HG03432 (cell line): ENCODE measurements at regions not wholly inside any gene's neighbourhood (a gene's known extent, or its start where the extent isn't known, plus 50 kb on each side); places are given as distances from the start of the nearest gene placed in this dataset.

ENCODE experiments used
- ATAC-seq: cut with Tn5 transposase; IDR thresholded peaks from one replicate; pipeline ENCODE4 v1.9.1; 2021; ENCODE audit warnings: mild to moderate bottlenecking, moderate library complexity; ENCODE audit not compliant: unreplicated experiment

DNA sequence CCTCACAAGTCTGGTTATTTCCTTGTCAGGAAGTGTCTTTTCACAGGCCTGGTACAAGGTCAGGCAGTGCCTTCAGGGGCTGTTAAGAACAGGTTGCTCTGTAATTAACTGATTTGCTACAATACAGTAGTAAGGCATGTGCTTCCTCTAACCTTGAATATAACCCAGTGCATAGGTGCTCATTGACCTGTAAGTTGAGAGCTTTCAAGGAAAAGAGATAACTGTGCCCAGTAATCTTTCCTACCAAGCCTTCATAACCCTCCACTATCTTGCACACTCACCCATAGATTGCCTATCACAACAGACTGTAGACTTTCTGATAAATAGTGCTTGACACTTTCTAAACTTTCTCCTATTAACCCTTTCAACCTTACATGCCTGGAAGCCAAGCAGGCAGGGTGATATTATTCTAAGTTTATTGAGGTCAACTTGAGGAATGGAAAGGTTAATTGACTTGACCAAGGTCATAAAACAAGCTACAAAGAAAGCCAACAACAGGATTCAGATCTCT is 148.1 kb downstream of the PPARGC1A start:
- no peak for ATAC-seq

DNA sequence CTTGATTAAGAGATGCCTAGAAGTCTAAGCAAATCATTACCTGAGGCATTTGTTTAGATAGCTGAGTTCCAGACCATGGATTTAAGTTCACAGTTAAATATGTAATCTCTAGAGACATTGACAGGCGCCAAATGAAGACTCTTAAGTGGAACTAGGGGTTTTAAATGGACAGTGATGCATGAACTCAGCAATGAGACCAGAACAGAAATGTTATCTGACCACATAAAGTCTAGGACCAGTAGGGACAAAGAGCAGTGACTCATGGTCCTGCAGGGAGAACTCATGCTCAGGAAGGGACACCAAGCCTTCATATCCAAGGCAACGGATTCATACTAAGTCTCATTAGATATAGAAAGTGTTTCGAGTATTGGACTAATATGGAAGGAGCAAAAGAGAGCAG is 152.3 kb downstream of the PPARGC1A start:
- ATAC-seq: no peak

DNA sequence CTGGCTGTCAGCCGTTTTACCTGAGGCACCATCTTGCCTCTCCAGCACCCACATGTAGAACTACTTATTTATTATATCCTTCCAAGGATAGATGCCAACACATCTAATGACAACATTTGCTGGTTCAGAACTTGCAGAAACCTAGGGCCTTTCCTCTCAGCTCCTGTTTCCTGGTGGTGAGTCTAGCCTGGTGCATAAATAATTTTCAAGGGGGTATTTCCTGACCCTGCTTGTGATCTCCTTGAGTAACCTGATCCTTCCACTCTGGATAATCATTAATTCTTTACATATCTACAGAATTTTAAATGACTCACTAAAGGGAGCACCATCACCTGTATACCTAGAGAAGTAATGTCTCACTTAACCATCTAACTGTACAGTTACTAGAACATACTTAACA is 153.4 kb downstream of the PPARGC1A start:
- no peak for ATAC-seq

DNA sequence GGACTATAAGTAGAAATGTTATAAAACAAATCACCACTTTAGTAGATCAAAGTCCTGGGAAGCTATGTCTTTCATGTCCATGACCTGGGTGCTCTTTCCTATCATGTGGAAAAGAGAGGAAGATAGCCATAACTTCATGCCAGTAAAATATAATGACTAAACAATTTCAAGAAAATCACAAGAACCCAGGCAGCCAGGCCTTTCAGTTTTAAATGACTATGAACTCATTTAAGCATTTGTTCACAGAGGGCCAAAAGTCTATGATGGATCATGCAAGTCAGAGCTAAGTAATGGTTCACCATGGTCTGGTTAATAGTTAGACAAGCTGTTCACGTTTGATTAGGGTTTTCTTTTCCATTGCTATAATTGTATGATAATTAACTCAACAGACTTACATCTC is 155.8 kb downstream of the PPARGC1A start:
- ATAC-seq: no peak

DNA sequence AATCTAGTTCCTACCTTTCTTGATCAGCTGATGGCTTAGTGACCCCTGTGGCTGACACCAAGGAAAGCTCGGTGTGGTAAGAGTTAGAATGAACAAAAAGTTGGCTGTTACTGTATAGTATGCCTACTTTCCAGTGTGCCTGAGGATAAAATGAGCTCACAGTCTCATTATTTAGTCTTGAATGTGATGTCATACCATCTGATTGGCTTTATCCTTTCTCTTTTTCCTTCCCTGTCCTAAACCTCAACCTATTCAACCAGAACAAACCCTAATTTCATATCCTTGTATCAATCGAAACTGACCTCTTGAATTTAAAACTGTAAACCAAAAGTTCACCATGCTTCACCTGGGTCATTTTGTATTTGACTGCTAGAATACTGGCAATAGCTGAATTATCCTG is 156.4 kb downstream of the PPARGC1A start:
- ATAC-seq: no peak

DNA sequence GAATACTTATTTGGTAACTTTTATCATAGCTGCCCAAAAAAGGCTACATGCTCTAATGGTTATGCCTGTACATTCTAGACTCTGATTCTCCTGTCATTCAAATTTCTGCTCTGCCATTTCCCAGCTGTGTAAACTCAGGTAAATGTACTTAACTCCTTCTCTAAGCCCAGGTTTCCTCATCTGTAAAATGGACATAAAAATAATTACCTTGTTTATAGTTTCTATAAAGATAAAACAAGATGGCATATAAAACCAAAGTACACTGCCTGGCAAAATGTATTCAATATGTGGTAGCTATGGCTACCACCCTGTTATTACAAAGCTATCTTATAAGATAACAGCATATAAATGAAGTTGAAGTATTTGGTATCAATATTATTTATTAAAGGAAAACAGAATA is 158.8 kb downstream of the PPARGC1A start:
- no peak for ATAC-seq

DNA sequence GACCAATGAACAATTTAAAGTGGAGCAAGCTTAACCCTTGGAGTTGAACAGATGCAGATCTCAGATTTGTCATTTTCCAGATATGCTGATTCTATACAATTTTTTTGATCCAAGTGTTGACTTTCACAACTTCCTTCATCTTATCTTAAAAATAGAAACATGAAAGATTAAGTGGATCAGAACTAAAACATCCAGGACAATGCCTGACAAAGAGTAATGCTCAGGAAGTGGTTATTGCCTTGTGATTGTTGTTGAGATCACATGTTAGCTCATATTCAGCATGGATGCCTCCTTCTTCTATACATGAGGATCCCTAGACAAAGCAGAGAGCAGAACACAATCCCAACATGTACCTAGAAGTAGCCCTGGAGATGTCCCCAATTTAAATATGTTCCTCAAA is 160.9 kb downstream of the PPARGC1A start:
- no peak for ATAC-seq

DNA sequence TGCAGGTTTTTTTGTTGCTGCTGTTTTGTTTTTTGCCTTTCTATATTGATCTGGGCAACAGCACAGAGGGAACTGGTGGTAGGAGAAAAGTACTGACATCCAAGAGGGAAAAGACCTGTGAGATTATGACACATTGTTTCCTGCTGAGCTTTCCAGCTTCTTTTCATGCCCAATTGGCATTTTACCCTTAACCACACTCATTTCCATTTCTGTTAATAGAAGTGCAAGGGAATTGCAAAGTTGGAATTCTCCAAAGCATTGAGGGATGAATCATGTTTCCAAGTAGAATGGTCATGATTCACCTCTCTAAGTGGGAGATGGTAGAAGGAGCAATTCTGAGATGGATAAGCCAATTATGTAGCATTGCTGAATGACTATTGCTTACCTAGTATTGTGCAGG is 161.5 kb downstream of the PPARGC1A start:
- no peak for ATAC-seq

DNA sequence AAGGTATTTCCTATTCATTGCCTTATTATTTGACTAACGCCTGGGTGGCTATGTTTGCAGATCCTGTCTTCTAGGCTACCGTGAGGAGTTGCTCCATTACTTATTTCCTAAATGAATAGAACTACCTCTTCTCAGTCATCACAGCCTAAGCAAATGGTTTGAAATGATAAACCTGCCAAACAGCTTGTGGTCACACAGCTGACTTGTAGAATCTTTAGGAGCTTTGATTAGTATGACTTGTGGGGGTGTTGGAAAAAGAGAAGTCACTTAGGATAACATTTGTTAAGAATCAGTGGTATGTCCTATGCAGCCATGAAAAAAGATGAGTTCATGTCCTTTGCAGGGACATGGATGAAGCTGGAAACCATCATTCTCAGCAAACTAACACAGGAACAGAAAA is 169.3 kb downstream of the PPARGC1A start:
- ATAC-seq: no peak

DNA sequence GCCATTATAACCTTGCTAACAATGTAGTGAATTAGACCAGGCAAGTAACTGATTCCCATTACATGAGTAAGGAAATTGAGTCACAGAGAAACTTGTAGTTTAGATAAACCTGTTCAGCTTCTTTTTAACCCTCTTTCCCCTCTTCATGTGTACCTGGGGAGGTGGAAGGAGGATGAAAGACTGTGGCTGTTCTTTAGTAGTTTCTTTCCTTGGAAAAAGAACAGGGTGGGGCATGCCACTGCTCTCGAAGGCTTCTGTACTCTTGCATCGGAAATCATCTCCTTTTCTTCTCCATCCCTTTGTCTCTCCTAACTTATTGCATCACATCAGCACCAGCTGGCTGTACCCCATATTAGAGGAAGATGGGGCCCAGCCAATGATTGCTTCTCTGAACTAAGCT is 171.4 kb downstream of the PPARGC1A start:
- no peak for ATAC-seq

DNA sequence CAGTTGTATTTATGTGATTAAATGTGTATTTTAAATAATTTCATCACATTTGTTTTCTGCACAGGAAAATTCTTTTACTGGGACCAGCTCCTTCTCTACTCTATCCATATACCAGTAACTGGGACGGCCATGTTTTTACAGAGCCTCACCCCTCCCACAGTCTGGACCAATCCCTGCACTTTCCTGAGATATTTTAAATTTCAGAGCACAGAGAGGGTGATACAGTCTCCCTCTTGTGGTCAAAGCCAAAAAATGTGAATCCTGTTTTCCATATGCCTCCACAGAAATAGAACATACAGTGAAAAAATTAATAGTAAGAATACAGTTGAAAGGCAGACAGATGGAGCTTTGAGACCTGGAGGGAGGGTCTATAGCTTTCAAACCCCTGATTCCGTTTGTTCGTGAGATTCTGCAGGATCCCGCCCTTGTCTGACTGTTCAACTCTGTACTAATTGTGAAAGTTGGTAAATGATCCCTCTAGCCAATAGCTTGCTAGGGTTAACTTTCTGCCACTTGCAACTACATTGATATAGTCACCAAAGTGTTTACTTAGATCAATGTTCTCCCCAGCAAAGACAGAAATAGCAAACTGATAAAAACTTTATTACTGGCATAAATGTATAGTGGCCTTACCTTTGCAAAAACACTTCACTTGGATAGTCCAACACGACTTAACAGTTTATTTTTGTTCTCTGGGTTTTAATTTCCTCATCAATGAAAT is 172.2 kb downstream of the PPARGC1A start:
- ATAC-seq: no peak

DNA sequence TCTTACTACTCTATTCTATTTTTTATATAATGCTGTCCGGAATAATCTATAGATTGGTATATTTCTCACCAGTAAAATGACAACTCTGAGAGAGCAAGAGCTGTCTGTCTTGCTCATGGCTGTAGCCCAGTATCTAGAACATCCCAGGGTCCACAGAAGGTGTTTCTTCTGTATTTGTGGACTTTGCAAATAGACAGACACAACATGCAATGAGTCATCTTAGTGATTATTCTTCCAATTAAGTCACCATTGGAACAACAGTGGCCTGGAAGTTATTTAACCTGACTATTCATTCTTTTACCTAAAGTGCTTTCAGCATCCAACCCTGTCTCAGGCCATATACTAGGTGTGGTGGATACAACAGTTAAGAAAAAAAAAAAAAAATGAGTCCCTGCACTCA is 179.5 kb downstream of the PPARGC1A start:
- no peak for ATAC-seq

DNA sequence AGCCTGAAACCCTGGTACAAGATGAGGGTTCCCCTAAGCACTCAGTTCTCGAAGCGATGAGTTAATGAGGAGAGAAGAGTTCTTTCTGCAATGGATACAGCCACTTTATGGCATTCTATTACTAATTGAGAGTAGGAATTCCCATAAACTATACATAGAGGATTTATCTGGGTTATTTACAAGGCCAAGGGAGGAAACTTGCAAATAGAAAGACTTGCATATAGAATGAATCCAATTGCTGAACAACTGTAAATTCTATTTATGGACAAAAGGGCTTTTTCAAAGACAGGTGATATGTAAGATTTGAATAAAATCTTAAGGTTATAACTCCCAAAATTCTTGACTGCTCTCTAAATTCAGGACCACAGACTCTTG is 182.2 kb downstream of the PPARGC1A start:
- no peak for ATAC-seq

DNA sequence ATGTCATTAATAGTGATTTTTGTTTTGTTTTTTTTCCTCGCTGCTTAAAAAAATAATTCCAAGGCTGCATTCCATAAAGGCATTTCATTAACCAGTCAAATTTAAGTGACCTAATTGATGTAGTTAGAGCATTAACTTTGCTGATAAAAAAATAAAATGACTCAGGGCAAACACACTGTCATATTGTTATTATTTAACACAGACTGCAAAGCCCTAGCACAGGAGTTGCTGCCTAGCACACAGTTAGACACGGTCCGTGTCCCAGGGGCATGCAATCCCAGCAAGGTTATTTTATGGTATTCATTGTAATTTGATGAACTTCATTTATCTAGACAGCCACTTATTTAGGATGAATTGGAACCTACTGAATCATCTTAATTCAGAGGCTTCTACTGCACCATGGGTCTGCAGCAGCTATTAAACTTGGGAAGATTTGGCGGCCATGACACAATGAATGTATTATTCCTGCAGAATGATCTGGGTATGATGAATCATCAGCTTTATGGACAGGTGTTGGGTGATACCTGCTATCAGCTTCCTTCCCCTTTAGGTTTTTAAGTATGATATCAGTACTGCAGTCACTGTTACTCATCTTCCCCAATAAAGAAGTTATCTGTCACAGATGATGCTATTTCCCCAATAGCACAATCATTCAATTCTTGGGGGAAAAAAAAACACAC is 182.7 kb downstream of the PPARGC1A start:
- ATAC-seq: no peak

DNA sequence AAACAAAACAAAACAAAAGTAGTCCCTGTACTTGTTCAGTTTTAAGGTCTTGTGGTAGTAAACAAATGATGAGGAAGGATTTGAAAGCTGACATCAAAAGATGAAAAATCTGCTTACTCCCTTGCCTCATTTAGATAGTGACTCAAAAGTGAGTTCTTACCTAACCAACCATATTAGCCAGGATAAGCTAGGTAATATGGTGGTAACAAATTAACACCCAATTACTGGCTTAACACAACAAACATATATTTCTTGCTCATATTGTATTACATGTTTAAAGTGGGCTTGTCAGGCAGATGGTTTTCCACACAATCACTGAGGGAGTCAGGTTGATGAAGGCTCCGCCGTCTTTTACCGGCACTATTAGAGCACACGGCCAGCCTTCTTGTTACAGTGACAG is 189.7 kb downstream of the PPARGC1A start:
- ATAC-seq: no peak

DNA sequence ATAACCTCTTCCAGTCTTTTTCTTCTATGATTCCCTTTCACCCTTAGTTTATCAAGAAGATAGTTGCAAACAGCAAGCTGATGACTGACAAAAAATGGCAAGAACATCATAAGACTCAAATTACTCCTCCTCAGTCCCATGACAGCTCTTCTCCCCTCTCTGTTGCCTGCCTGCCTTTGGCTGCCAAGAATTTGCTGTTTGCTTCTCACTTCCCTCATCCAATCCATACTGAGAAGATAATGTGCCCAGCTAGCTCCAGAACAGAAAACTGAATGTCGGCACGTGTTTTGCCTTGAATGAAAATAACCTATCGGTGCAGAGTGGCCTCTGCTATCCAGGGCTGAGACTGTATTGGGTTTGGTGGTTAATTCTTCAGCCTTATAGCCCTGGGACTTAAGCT is 192.1 kb downstream of the PPARGC1A start:
- no peak for ATAC-seq

DNA sequence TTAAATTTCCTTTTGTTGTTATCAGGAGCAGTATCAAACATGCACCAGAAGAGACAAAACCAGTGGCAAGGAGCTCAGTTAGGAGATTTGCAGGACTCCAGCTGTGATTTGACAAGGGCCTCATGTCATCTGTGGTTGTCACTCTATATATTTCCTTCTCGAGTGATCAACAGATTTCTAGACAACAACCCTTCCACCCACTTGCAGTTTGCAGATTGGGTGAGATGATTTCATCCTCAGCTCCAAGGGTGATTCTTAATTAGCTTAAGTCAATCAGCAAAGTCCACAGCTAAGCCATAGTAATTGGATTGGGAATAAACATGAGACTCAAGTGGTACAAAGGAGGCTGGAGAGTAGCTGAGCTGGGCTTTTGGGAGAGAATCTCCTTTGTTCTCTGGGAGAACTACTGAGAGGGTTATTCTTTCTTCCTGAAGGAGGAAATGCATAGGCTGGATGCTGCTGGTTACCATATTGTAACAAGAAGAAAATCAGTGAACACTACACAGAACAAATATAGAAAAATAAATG is 192.8 kb downstream of the PPARGC1A start:
- ATAC-seq: no peak

DNA sequence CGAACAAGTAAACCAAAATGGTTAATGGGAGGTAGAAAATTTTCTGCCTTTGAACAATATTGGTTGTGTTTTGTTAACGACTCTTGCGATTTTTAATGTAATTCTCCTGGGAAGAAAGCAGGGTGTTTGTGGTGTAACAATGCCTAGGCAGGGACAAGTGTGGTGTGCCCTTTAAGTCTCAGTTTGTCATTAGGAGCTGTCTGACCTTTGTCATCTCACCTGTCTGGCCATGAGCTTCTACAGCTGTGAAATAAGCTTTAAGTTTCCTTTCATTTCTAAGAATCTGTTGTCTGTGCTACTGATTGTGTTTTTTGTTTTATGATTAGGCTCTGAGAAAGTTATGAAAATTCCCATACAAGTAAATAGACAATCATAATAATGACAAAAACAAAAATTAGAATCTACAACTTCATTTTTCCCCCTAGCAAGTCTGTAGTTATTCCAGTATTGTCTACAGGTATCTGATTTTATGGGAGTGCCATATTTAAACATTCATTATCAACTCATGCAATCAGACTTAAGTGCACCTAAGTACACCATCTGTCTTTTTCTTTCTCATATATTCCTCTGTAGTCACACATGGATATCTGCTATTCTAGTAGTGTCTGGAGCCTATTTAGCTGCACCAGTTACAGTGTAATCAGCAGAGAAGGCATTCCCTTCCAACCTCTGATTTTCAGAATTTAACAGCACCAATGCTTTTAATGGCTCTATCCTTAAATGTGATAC is 203.5 kb downstream of the PPARGC1A start:
- ATAC-seq: no peak

DNA sequence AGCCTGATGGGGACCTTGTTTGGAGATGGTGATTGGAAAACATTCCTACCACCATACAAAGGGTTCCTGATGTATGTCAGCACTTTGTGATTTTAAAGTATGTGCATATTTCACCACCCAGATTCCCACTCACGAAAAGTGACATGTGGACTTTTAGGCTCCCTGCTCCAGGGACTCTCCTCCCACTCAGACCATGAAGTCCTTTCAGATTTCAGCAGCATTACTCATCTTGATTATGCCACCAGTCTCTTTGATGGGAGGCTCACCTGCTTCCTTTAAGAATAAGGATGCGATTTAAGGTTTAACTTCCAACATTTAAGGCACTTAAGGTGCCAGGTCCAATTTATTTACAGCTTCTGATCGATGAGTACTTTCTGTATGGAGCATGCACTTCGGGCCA is 204.4 kb downstream of the PPARGC1A start:
- ATAC-seq: no peak

DNA sequence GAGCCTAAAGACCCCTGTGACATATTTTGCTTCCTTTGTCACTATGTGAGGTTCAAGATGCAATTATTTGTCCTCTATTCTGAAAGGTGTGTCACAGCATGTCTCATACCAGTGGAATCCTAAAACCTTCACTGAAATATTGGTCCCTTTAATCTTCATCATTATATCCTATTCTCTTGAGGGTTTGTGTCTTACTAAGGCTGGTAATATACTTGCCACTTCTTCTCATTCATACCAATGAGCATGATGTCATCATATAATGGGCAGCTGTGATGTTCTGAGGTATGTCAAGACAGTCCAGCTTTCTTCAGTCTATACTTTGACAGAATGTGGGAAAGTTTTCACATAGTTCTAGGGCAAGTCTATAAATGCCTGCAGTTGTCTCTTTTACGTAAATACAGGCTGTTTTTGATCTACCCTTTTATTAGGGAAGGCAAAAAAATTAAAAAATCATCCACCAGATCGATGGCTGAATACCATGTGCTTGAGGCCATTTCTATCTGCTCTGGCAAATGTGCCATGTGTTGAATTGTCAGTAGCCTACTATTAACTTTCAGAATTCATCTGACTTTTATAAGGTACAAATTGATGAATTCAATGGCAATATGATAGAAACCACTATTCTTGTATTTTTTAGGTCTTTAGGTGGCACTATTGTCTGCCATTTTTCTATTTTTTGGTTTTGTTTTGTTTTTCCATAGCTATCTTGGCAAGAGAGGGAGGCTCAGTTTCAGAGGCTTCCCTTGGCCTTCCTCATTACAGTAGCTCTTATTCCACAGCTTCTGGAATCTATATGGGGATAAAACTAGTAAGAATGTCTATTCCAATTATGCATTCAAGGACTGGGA is 209.0 kb downstream of the PPARGC1A start:
- ATAC-seq: no peak

DNA sequence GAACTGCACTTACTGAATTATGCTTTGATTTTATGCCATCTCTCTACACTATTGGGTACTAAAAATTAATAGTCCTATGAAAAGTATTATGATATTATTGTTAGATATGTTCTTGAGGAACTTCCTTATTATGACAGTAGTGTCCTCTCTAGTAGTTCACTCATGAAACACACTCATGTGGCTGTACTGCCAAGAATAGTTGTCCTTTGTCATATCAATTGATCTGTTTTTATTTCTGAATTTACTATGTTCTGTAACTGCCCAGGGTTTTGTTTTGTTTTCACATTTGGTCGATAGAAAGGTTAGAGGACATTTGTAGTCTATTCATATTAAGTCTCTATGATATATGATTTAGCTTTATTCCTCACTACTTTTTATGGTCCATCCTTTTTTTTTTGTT is 215.2 kb downstream of the PPARGC1A start:
- no peak for ATAC-seq
